Astrocyte (in vitro differentiated cells and primary cell): ENCODE measurements at regions not wholly inside any gene's neighbourhood (a gene's known extent, or its start where the extent isn't known, plus 50 kb on each side); places are given as distances from the start of the nearest gene placed in this dataset.
A peak's percentile ranks its signal among the peaks of the same experiment; 100 is the strongest.

Experiments
- DNase-seq: peaks from one replicate; pipeline ENCODE4 v3.0.0-alpha.2; 2010; ENCODE audit warnings: low read depth
- FAIRE-seq: peaks from 2 replicates; lab custom pipeline; 2011; peaks lifted over from hg19 to GRCh38; lab: Jason Lieb, UNC
- H2AFZ ChIP-seq: 2 replicates; pipeline ENCODE4 v1.6.0; 2012; ENCODE audit warnings: low read depth, low read length, inconsistent platforms
- H3K27ac ChIP-seq: 2 replicates; pipeline ENCODE4 v1.5.1; 2011; ENCODE audit warnings: low read depth, low read length, inconsistent platforms
- H3K27me3 ChIP-seq: 2 replicates; pipeline ENCODE4 v1.6.0; 2011; ENCODE audit warnings: low read length, inconsistent platforms; ENCODE audit not compliant: insufficient read depth
- H3K36me3 ChIP-seq: 2 replicates; pipeline ENCODE4 v1.5.1; 2011; ENCODE audit warnings: low read length, inconsistent platforms; ENCODE audit not compliant: insufficient read depth
- H3K4me1 ChIP-seq: 2 replicates; pipeline ENCODE4 v1.5.1; 2011; ENCODE audit warnings: low read length, inconsistent platforms; ENCODE audit not compliant: insufficient read depth
- H3K4me2 ChIP-seq: 2 replicates; pipeline ENCODE4 v1.6.0; 2012; ENCODE audit warnings: low read length, inconsistent platforms
- H3K4me3 ChIP-seq: 2 replicates; pipeline ENCODE4 v1.5.1; 2011; ENCODE audit warnings: low read depth, mild to moderate bottlenecking, low read length, inconsistent platforms; ENCODE audit not compliant: insufficient read depth
- H3K79me2 ChIP-seq: 2 replicates; pipeline ENCODE4 v1.6.0; 2012; ENCODE audit warnings: mild to moderate bottlenecking, low read length, inconsistent platforms; ENCODE audit not compliant: insufficient read depth
- H3K9ac ChIP-seq: 2 replicates; pipeline ENCODE4 v1.6.0; 2012; ENCODE audit warnings: mild to moderate bottlenecking, low read length, inconsistent platforms
- H3K9me3 ChIP-seq: 2 replicates; pipeline ENCODE4 v1.5.1; 2012; ENCODE audit warnings: low read depth, mild to moderate bottlenecking, low read length, inconsistent platforms; ENCODE audit not compliant: insufficient read depth
- H4K20me1 ChIP-seq: 2 replicates; pipeline ENCODE4 v1.6.0; 2012; ENCODE audit warnings: low read length, inconsistent platforms; ENCODE audit not compliant: insufficient read depth
- H3K27ac Mint-ChIP-seq: one replicate; pipeline ENCODE4 v1.8.0; 2021; ENCODE audit warnings: mild to moderate bottlenecking, mixed read lengths; ENCODE audit not compliant: unreplicated experiment
- H3K27me3 Mint-ChIP-seq: one replicate; pipeline ENCODE4 v1.8.0; 2021; ENCODE audit warnings: low read depth, mixed read lengths; ENCODE audit not compliant: unreplicated experiment
- H3K36me3 Mint-ChIP-seq: one replicate; pipeline ENCODE4 v1.8.0; 2021; ENCODE audit warnings: low read depth, mixed read lengths; ENCODE audit not compliant: unreplicated experiment
- H3K4me1 Mint-ChIP-seq: one replicate; pipeline ENCODE4 v1.8.0; 2021; ENCODE audit warnings: low read depth, mixed read lengths; ENCODE audit not compliant: unreplicated experiment
- H3K4me3 Mint-ChIP-seq: one replicate; pipeline ENCODE4 v1.8.0; 2021; ENCODE audit warnings: mild to moderate bottlenecking, moderate library complexity, mixed read lengths; ENCODE audit not compliant: unreplicated experiment
- H3K9me3 Mint-ChIP-seq: one replicate; pipeline ENCODE4 v1.8.0; 2021; ENCODE audit warnings: mild to moderate bottlenecking, mixed read lengths; ENCODE audit not compliant: unreplicated experiment
- EZH2 ChIP-seq: IDR thresholded peaks from 2 replicates; pipeline ENCODE4 v1.6.1; 2012; ENCODE audit warnings: mild to moderate bottlenecking, low read length, inconsistent platforms; ENCODE audit not compliant: insufficient read depth
- TF ChIP-seq, protein P1 (sequence below): IDR thresholded peaks from 2 replicates; pipeline ENCODE4 v1.5.1; 2011; ENCODE audit warnings: low read depth, mild to moderate bottlenecking, inconsistent platforms, low read length, moderate library complexity; ENCODE audit not compliant: insufficient read depth

DNA sequence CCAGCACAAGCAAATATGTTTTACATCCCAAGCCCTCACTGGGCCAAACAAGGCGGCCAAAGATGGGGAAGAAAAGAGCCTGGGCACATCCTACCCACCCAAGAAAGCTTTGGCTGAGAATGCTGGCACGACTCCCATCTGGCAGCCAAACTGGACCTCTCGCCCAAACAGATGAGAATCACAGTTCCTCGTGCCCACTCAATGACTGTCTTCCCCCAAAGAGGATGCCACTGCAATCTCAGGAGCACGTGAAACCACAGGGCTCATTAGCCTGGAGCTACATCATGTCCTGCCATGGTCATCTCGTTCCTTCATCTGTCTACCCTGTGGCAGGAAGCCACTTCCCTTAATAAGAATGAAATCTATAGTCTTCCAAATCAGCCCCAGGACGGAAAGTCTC lies 536.8 kb downstream of the BNC2 start:
- no peaks in the 10 kb centered on the region for H3K27me3 Mint-ChIP-seq
- Histone ChIP-seq H3K9ac (no peak overlapping the region), H3K27me3 (no peaks in the 10 kb centered on the region), H3K4me2 (no peak overlapping the region), H3K36me3 (no peaks in the 10 kb centered on the region), H3K79me2 (no peaks in the 10 kb centered on the region), H3K4me1 (peaks cover 42% of the 10 kb centered on the region), H3K4me3 (no peak overlapping the region), H2AFZ (no peak overlapping the region), H3K9me3 (no peaks in the 10 kb centered on the region), H3K27ac (no peak overlapping the region), H4K20me1 (no peaks in the 10 kb centered on the region)
- peaks cover 15% of the 10 kb centered on the region for H3K9me3 Mint-ChIP-seq
- no peak overlapping the region for H3K4me3 Mint-ChIP-seq
- peaks cover 3% of the 10 kb centered on the region for H3K36me3 Mint-ChIP-seq
- peak; percentile 49 for DNase-seq
- H3K27ac Mint-ChIP-seq: no peak overlapping the region
- no peak for FAIRE-seq
- no peak for TF ChIP-seq EZH2
- TF ChIP-seq, protein P1, sequence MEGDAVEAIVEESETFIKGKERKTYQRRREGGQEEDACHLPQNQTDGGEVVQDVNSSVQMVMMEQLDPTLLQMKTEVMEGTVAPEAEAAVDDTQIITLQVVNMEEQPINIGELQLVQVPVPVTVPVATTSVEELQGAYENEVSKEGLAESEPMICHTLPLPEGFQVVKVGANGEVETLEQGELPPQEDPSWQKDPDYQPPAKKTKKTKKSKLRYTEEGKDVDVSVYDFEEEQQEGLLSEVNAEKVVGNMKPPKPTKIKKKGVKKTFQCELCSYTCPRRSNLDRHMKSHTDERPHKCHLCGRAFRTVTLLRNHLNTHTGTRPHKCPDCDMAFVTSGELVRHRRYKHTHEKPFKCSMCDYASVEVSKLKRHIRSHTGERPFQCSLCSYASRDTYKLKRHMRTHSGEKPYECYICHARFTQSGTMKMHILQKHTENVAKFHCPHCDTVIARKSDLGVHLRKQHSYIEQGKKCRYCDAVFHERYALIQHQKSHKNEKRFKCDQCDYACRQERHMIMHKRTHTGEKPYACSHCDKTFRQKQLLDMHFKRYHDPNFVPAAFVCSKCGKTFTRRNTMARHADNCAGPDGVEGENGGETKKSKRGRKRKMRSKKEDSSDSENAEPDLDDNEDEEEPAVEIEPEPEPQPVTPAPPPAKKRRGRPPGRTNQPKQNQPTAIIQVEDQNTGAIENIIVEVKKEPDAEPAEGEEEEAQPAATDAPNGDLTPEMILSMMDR: no peak
- H3K4me1 Mint-ChIP-seq: peaks cover 44% of the 10 kb centered on the region

DNA sequence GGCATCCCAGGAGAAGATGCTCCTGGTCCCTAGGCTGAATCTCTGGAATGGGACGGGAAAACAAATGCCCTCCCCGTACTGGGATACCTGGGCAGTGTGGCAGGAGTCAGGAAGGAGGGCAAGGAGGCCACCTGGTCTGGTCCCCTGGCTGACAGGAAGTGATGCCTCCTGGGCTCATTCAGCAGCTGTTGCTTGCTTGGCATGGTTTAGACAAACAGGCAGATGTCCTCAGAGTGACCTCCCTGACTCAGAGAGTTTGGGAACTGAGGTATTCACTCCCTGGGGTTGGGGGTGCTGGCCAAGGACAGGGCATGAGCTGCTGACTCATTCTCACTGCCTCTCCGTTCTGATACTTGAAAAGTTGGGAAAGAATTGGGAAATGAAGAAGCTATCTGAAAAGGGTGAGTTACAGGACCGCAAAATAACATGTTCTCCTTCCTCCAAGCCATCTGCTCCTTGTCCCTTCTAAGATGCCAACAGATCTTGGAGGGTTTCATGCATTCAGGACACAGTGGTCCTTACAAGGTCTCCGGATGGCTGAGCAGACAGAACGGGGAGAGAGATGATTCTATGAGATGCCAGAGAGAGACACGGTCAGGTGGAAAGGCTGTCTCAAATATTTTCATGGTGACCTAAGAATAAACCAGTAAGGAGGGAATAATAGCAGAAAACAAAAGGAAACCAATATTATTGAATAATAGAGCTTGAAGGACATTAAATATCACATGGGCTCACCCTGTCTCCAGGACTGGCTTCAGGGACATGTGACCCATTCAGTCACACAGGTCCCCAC lies 534.5 kb downstream of the BNC2 start:
- Histone ChIP-seq H3K4me2 (peak overlapping the region; percentile 65), H3K4me1 (peaks cover 28% of the 10 kb centered on the region), H3K36me3 (no peaks in the 10 kb centered on the region), H2AFZ (peak overlapping the region; percentile 7), H3K79me2 (no peaks in the 10 kb centered on the region), H3K9ac (peak overlapping the region; percentile 43), H3K9me3 (no peaks in the 10 kb centered on the region), H3K27me3 (no peaks in the 10 kb centered on the region), H3K27ac (peak overlapping the region; percentile 83), H4K20me1 (no peaks in the 10 kb centered on the region), H3K4me3 (no peak overlapping the region)
- H3K27ac Mint-ChIP-seq: peak overlapping the region; percentile 89
- no peak for TF ChIP-seq EZH2
- TF ChIP-seq, protein P1: no peak
- FAIRE-seq (peak; percentile 87), DNase-seq (peak; percentile 100)
- peaks cover 5% of the 10 kb centered on the region for H3K36me3 Mint-ChIP-seq
- H3K9me3 Mint-ChIP-seq: peaks cover 16% of the 10 kb centered on the region
- H3K4me1 Mint-ChIP-seq: peaks cover 28% of the 10 kb centered on the region
- peak overlapping the region; percentile 1 for H3K4me3 Mint-ChIP-seq
- no peaks in the 10 kb centered on the region for H3K27me3 Mint-ChIP-seq

DNA sequence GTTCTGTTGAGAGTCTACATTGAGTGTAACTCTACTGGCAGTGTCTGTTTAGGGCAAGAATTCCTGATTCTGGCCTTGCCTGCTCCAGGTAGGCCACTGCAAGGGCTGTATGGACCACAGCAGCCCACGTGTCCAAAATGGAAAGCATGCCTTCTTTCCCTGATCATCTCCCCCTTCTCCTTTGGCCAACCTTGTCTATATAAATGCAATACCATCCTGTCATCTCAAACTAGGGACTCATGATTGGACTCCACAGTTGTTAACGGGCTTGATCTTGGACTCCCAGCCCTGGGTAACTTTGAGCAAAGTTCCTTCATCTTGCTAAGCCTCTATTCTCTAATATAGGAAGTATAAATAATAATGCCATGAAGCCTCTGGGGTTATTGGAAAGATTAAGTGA lies 533.6 kb downstream of the BNC2 start:
- Histone ChIP-seq H4K20me1 (no peaks in the 10 kb centered on the region), H3K9ac (peak overlapping the region; percentile 46), H3K79me2 (no peaks in the 10 kb centered on the region), H3K9me3 (no peaks in the 10 kb centered on the region), H3K4me1 (peaks cover 35% of the 10 kb centered on the region), H3K27ac (peak overlapping the region; percentile 83), H3K4me3 (no peak overlapping the region), H2AFZ (no peak overlapping the region), H3K36me3 (no peaks in the 10 kb centered on the region), H3K27me3 (no peaks in the 10 kb centered on the region), H3K4me2 (peak overlapping the region; percentile 47)
- TF ChIP-seq, protein P1: no peak
- no peak for TF ChIP-seq EZH2
- DNase-seq: no peak
- Mint-ChIP-seq H3K36me3 (peaks cover 2% of the 10 kb centered on the region), H3K4me3 (no peak overlapping the region), H3K27me3 (no peaks in the 10 kb centered on the region), H3K27ac (no peak overlapping the region), H3K4me1 (peaks cover 37% of the 10 kb centered on the region), H3K9me3 (peaks cover 12% of the 10 kb centered on the region)
- no peak for FAIRE-seq
